Gastroesophageal sphincter (tissue), 2 donors: ENCODE measurements at regions not wholly inside any gene's neighbourhood (a gene's known extent, or its start where the extent isn't known, plus 50 kb on each side); places are given as distances from the start of the nearest gene placed in this dataset.

Experiments
- EP300 ChIP-seq: sonication (generic); formaldehyde crosslinking; IDR thresholded peaks from one replicate; pipeline ENCODE4 v1.6.1; 2017; ENCODE audit warnings: antibody characterized with exemption, mild to moderate bottlenecking
- POLR2AphosphoS5 ChIP-seq: sonication (generic); formaldehyde crosslinking; IDR thresholded peaks from one replicate; pipeline ENCODE4 v1.6.1; 2017; ENCODE audit warnings: antibody characterized with exemption

GRCh38 chr12:115755061-115755724 is 522.3 kb downstream of the MED13L start:
- no peak for TF ChIP-seq POLR2AphosphoS5
- TF ChIP-seq EP300: no peak
